CD14-positive monocyte (primary cell): ENCODE measurements at regions not wholly inside any gene's neighbourhood (a gene's known extent, or its start where the extent isn't known, plus 50 kb on each side); places are given as distances from the start of the nearest gene placed in this dataset.

Source experiments
- DNase-seq, 3 donors: peaks; one replicate each; pipeline ENCODE4 v3.0.0-alpha.2; 2011 to 2022
- H2AFZ ChIP-seq: 2 replicates; pipeline ENCODE4 v1.6.0; 2012; ENCODE audit warnings: mild to moderate bottlenecking, low read depth, low read length, inconsistent platforms; ENCODE audit not compliant: insufficient read depth, poor library complexity, severe bottlenecking
- H3K27ac ChIP-seq, 2 donors: 1 replicate in 1 of 2; 2 replicates in 1 of 2; pipeline ENCODE4 v1.5.1; 2012 to 2013; ENCODE audit warnings: low read length in 2 of 2, control low read depth in 1 of 2, inconsistent platforms in 1 of 2, low read depth in 1 of 2, mild to moderate bottlenecking in 1 of 2
- H3K27me3 ChIP-seq, 2 donors: one replicate each; pipeline versions ENCODE4 v1.6.0 to v1.6.1; 2011 to 2013; ENCODE audit warnings: low read length in 2 of 2; ENCODE audit not compliant: control insufficient read depth in 2 of 2, insufficient read depth in 2 of 2
- H3K36me3 ChIP-seq, 2 donors: replicated peaks in 1 of 2; 1 replicate in 1 of 2; 2 replicates in 1 of 2; pipeline versions ENCODE4 v1.5.1 to v1.6.1; 2012 to 2013; ENCODE audit warnings: low read length in 2 of 2, control low read depth in 1 of 2, inconsistent platforms in 1 of 2, mild to moderate bottlenecking in 1 of 2; ENCODE audit not compliant: insufficient read depth in 2 of 2, control insufficient read depth in 1 of 2
- H3K4me1 ChIP-seq, 2 donors: 1 replicate in 1 of 2; 2 replicates in 1 of 2; pipeline versions ENCODE4 v1.5.1 to v1.6.1; 2012 to 2013; ENCODE audit warnings: low read length in 2 of 2, control low read depth in 1 of 2, inconsistent platforms in 1 of 2, mild to moderate bottlenecking in 1 of 2, moderate library complexity in 1 of 2; ENCODE audit not compliant: insufficient read depth in 2 of 2, control insufficient read depth in 1 of 2
- H3K4me2 ChIP-seq: replicated peaks from 2 replicates; pipeline ENCODE3; 2012; ENCODE audit warnings: low read length, moderate library complexity, mild to moderate bottlenecking; ENCODE audit not compliant: poor library complexity, severe bottlenecking; ENCODE audit errors: extremely low read depth
- H3K4me3 ChIP-seq, 3 experiments: fragments of 200-600 bp in 1 of 3; sonication (generic) in 1 of 3; replicated peaks in 1 of 3; 1 replicate in 2 of 3; 2 replicates in 1 of 3; pipeline ENCODE4 v1.5.1; 2011 to 2013; ENCODE audit warnings: low read length in 3 of 3, mild to moderate bottlenecking in 3 of 3, control low read depth in 2 of 3, low read depth in 2 of 3, inconsistent platforms in 1 of 3, moderate library complexity in 1 of 3
- H3K79me2 ChIP-seq: 2 replicates; pipeline ENCODE4 v1.6.0; 2012; ENCODE audit warnings: mild to moderate bottlenecking, control low read depth, inconsistent platforms, low read length, moderate library complexity; ENCODE audit not compliant: insufficient read depth
- H3K9ac ChIP-seq: 2 replicates; pipeline ENCODE4 v1.6.0; 2017; ENCODE audit warnings: low read length, mild to moderate bottlenecking; ENCODE audit not compliant: insufficient read depth, poor library complexity, severe bottlenecking
- H3K9me3 ChIP-seq, 2 donors: replicated peaks in 1 of 2; 1 replicate in 1 of 2; 2 replicates in 1 of 2; pipeline versions ENCODE4 v1.5.1 to v1.6.1; 2012 to 2013; ENCODE audit warnings: low read length in 2 of 2, control low read depth in 1 of 2; ENCODE audit not compliant: control insufficient read depth in 1 of 2, insufficient read depth in 1 of 2
- H4K20me1 ChIP-seq: 2 replicates; pipeline ENCODE4 v1.6.0; 2012; ENCODE audit warnings: mild to moderate bottlenecking, low read length, control low read depth, moderate library complexity; ENCODE audit not compliant: insufficient read depth
- H3K27ac Mint-ChIP-seq, 7 donors: one replicate each; pipeline ENCODE4 v1.8.0; 2020; ENCODE audit warnings: mild to moderate bottlenecking in 7 of 7, mixed read lengths in 7 of 7, moderate library complexity in 6 of 7, inconsistent platforms in 2 of 7
- H3K27me3 Mint-ChIP-seq, 3 donors: one replicate each; pipeline ENCODE4 v1.8.0; 2021 to 2022; ENCODE audit warnings: low read depth in 3 of 3, mild to moderate bottlenecking in 3 of 3, mixed read lengths in 3 of 3, moderate library complexity in 3 of 3, inconsistent platforms in 1 of 3
- H3K36me3 Mint-ChIP-seq, 2 donors: one replicate each; pipeline ENCODE4 v1.8.0; 2020; ENCODE audit warnings: mixed read lengths in 2 of 2, inconsistent platforms in 1 of 2, mild to moderate bottlenecking in 1 of 2
- H3K4me1 Mint-ChIP-seq: one replicate; pipeline ENCODE4 v1.8.0; 2020; ENCODE audit warnings: mild to moderate bottlenecking, mixed read lengths
- H3K4me3 Mint-ChIP-seq, 2 donors: one replicate each; pipeline ENCODE4 v1.8.0; 2020; ENCODE audit warnings: mild to moderate bottlenecking in 2 of 2, mixed read lengths in 2 of 2, moderate library complexity in 1 of 2
- H3K9me3 Mint-ChIP-seq, 7 donors: one replicate each; pipeline ENCODE4 v1.8.0; 2020 to 2022; ENCODE audit warnings: mixed read lengths in 7 of 7, mild to moderate bottlenecking in 6 of 7, moderate library complexity in 6 of 7, inconsistent platforms in 2 of 7
- CTCF ChIP-seq: fragments of 200-600 bp; IDR thresholded peaks from one replicate; pipeline ENCODE4 v1.8.0; 2022; ENCODE audit warnings: antibody characterized with exemption, mild to moderate bottlenecking
- WGBS: methylation state at CpG from one replicate; pipeline ENCODE4 v1.1.5; 2013; ENCODE audit warnings: missing lambda C conversion rate; ENCODE audit not compliant: insufficient coverage; 5-methylcytosine and 5-hydroxymethylcytosine counted together
- intact Hi-C, 2 donors: fragments of 100-400 bp; cut with micrococcal nuclease; formaldehyde crosslinking; loops; one replicate each; pipeline versions ENCODE4 v1.15.0 to v1.15.1; 2023

GRCh38 chr4:123470640-123471039 is 74.0 kb downstream of the SPRY1 start:
- no peaks in the 10 kb centered on the region for H3K9me3 Mint-ChIP-seq
- no peak for DNase-seq
- H3K36me3 Mint-ChIP-seq = no peaks in the 10 kb centered on the region
- Histone ChIP-seq H3K27me3 (no peaks in the 10 kb centered on the region), H3K4me1 (peaks cover 0 to 7% of the 10 kb centered on the region in 2 donors), H3K36me3 (no peaks in the 10 kb centered on the region), H3K4me3 (no peak overlapping the region), H3K9ac (no peak overlapping the region), H3K4me2 (no peak overlapping the region), H4K20me1 (no peaks in the 10 kb centered on the region), H2AFZ (no peak overlapping the region), H3K79me2 (no peaks in the 10 kb centered on the region), H3K9me3 (no peaks in the 10 kb centered on the region), H3K27ac (no peak overlapping the region)
- no peak for TF ChIP-seq CTCF
- WGBS = no CpG with 5 or more reads among the region's 2 CpGs
- peaks cover 16% of the 10 kb centered on the region for H3K4me1 Mint-ChIP-seq
- H3K27ac Mint-ChIP-seq = no peak overlapping the region
- H3K4me3 Mint-ChIP-seq = no peak overlapping the region
- H3K27me3 Mint-ChIP-seq = peaks cover 0 to 7% (median 1%) of the 10 kb centered on the region in 3 donors
- intact Hi-C loops = no loop called here

DNA sequence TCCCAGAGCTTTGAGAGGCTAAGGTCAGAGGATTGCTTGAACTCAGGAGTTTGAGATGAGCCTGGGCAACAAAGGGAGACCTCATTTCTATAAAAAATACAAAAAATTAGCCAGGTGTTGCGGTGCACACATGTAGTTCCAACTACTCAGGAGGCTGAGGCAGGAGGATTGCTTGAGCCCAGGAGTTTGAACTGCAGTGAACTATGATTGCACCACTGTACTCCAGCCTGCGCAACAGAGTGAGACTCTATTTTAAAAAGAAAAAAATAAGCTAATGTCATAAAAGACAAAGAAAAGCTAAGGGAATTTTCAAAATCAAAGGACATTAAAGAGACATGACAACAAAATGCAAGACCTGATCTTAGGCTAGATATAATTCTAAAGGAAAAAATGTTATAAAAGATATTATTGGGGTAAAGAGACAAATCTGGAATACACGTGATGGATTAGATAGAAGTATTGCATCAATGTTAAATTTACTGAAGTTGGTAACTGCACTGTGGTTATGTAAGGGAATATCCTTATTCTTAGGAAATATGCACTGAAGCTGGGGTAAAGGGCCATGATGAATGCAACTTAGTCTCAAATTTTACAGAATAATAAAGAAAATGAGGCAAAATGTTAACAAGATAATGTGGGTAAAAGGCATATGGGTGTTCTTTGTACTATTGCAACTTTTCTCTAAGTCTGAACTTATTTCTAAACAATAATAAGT is 75.2 kb downstream of the SPRY1 start:
- DNase-seq = peak in 1 of 3 donors; percentile 51
- Histone ChIP-seq H3K4me2 (no peak overlapping the region), H4K20me1 (no peaks in the 10 kb centered on the region), H3K4me1 (peaks cover 0 to 7% of the 10 kb centered on the region in 2 donors), H3K79me2 (no peaks in the 10 kb centered on the region), H2AFZ (no peak overlapping the region), H3K9me3 (no peaks in the 10 kb centered on the region), H3K9ac (no peak overlapping the region), H3K4me3 (no peak overlapping the region), H3K27ac (no peak overlapping the region), H3K27me3 (no peaks in the 10 kb centered on the region), H3K36me3 (no peaks in the 10 kb centered on the region)
- Mint-ChIP-seq H3K27ac (peak overlapping the region in 5 of 7 donors; percentile 20 to 66 (median 47)), H3K4me3 (no peak overlapping the region), H3K36me3 (no peaks in the 10 kb centered on the region), H3K27me3 (peaks cover 0 to 3% (median 0%) of the 10 kb centered on the region in 3 donors), H3K4me1 (peaks cover 16% of the 10 kb centered on the region), H3K9me3 (no peaks in the 10 kb centered on the region)
- 17% methylated on average over 1 of the region's 3 CpGs for WGBS
- TF ChIP-seq CTCF = no peak
- intact Hi-C loops = no loop called here
